Heart right ventricle (tissue), 16 donors: ENCODE measurements at regions not wholly inside any gene's neighbourhood (a gene's known extent, or its start where the extent isn't known, plus 50 kb on each side); places are given as distances from the start of the nearest gene placed in this dataset.
A peak's percentile ranks its signal among the peaks of the same experiment; 100 is the strongest.

Experiments used
- ATAC-seq, 8 donors: fragments of 200-7000 bp; cut with Tn5 transposase; one replicate each; pipeline ENCODE4 v1.9.1; 2020; ENCODE audit warnings: mild to moderate bottlenecking in 8 of 8, moderate library complexity in 8 of 8, moderate number of reproducible peaks in 1 of 8
- DNase-seq, 2 donors: peaks; one replicate each; pipeline ENCODE4 v3.0.0-alpha.2; 2020
- H3K27ac ChIP-seq, 10 donors: fragments of 200-600 bp; sonication (generic) in 2 of 10; one replicate each; pipeline versions ENCODE4 v1.5.0 to v1.8.0; 2020 to 2022; ENCODE audit warnings: mild to moderate bottlenecking in 3 of 10
- H3K27me3 ChIP-seq, 7 donors: fragments of 200-600 bp; one replicate each; pipeline ENCODE4 v1.8.0; 2021 to 2022; ENCODE audit warnings: mild to moderate bottlenecking in 2 of 7
- H3K36me3 ChIP-seq, 9 donors: fragments of 200-600 bp; sonication (generic) in 1 of 9; one replicate each; pipeline versions ENCODE4 v1.5.0 to v1.8.0; 2020 to 2022; ENCODE audit warnings: mild to moderate bottlenecking in 2 of 9
- H3K4me1 ChIP-seq, 9 donors: fragments of 200-600 bp; sonication (generic) in 1 of 9; one replicate each; pipeline versions ENCODE4 v1.5.0 to v1.8.0; 2020 to 2022; ENCODE audit warnings: mild to moderate bottlenecking in 4 of 9
- H3K4me3 ChIP-seq, 10 donors: fragments of 200-600 bp; sonication (generic) in 2 of 10; one replicate each; pipeline versions ENCODE4 v1.5.0 to v1.8.0; 2020 to 2022; ENCODE audit warnings: mild to moderate bottlenecking in 7 of 10, moderate library complexity in 2 of 10
- H3K9me3 ChIP-seq, 11 donors: fragments of 200-600 bp in 10 of 11; sonication (generic) in 2 of 11; one replicate each; pipeline versions ENCODE4 v1.5.0 to v1.8.0; 2013 to 2022; ENCODE audit warnings: mild to moderate bottlenecking in 2 of 11, control low read depth in 1 of 11, moderate library complexity in 1 of 11
- WGBS, 2 donors: extraction: QIAGEN DNeasy Blood & Tissue Kit; methylation state at CpG; one replicate each; pipeline ENCODE4 v1.1.7; 2013; ENCODE audit warnings: inconsistent platforms in 1 of 2; 5-methylcytosine and 5-hydroxymethylcytosine counted together
- intact Hi-C, 10 donors: fragments of 100-400 bp; cut with DNase I; formaldehyde crosslinking; loops; one replicate each; pipeline versions ENCODE4 v1.11.1 to v1.14.2; 2022
- TF ChIP-seq, protein P1 (sequence below), 9 donors: fragments of 200-600 bp; sonication (generic) in 2 of 9; IDR thresholded peaks; one replicate each; pipeline versions ENCODE4 v1.5.0 to v1.8.0; 2021 to 2022; ENCODE audit warnings: antibody characterized with exemption in 9 of 9, mild to moderate bottlenecking in 5 of 9, moderate library complexity in 1 of 9
- donor health status: Arrhythmogenic right ventricular cardiomyopathy.
- donor health status: ischemic (EF 13 %, LVEDD 7.1; RV severe dilation, severe dysfunction).
- donor health status: healthy with polysubstance abuse.
- donor health status: DM: no; HTN: yes; CAD: no.
- donor health status: DM: no; HTN: no; CAD: no.
- donor health status: ischemic (EF 25% LVEDD 6.9; RV normal size, moderate dysfunction).
- donor health status: ischemic (EF 25% LVEDD 5.7; RV mildly dilated, moderate dysfunction).
- donor health status: healthy.
- donor health status: DM: yes; HTN: yes; CAD: no.
- donor health status: Ischemic cardiomyopathy.
- donor health status: ischemic (EF 35%, LVEDD 5.7; RV mildly dilated, moderate dysfunction).
- donor health status: nonischemic (EF 11% LVEDD 7.7; RV severe dilation, severe dysfunction).
- donor health status: DM: yes; HTN: yes; CAD: no.
- donor health status: PGD.
- donor health status: ischemic (EF 29% LVEDD 5.4; RV normal size, mild dysfunction).
- donor health status: nonischemic (EF 23%, LVEDD 6.1; RV moderate dilation, normal function).

DNA sequence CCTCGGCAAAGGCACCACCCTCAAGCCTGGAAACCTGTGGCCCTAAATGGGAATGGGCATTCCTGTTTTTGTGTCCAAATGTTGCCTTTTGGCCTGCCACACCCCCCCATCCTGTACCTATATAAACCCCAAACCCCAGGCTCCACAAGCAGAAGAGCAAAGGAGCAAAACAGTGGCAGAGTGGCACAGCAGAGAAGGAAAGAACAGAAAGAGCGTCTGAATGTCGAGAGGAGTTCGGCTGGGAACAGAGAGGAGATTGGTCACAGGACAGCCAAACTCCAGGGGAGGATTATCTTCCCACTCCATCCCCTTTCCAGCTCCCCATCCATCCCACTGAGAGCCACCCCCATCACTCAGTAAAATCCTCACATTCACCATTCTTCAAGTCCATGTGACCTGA is 58.0 kb upstream of the PREP start:
- no peak for ATAC-seq
- WGBS, 2 donors: 90 to 98% methylated on average over 4 of the region's 4 CpGs
- H3K4me3 ChIP-seq: no peak overlapping the region
- intact Hi-C loops: no loop called here
- TF ChIP-seq, protein P1, sequence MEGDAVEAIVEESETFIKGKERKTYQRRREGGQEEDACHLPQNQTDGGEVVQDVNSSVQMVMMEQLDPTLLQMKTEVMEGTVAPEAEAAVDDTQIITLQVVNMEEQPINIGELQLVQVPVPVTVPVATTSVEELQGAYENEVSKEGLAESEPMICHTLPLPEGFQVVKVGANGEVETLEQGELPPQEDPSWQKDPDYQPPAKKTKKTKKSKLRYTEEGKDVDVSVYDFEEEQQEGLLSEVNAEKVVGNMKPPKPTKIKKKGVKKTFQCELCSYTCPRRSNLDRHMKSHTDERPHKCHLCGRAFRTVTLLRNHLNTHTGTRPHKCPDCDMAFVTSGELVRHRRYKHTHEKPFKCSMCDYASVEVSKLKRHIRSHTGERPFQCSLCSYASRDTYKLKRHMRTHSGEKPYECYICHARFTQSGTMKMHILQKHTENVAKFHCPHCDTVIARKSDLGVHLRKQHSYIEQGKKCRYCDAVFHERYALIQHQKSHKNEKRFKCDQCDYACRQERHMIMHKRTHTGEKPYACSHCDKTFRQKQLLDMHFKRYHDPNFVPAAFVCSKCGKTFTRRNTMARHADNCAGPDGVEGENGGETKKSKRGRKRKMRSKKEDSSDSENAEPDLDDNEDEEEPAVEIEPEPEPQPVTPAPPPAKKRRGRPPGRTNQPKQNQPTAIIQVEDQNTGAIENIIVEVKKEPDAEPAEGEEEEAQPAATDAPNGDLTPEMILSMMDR (IDR thresholded peaks at IDR 0.05): no peak
- DNase-seq: no peak
- peaks cover 0 to 6% (median 0%) of the 10 kb centered on the region in 9 donors for H3K4me1 ChIP-seq
- H3K27ac ChIP-seq: no peak overlapping the region
- peaks cover 0 to under 1% (median 0%) of the 10 kb centered on the region in 7 donors for H3K27me3 ChIP-seq
- H3K36me3 ChIP-seq: no peaks in the 10 kb centered on the region
- peaks cover 0 to 25% (median 4%) of the 10 kb centered on the region in 11 donors for H3K9me3 ChIP-seq

GRCh38 chr6:105459864-105460263 is 57.0 kb upstream of the PREP start:
- Histone ChIP-seq H3K27me3 (peaks cover 0 to 4% (median 0%) of the 10 kb centered on the region in 7 donors), H3K9me3 (peaks cover 0 to 15% (median 0%) of the 10 kb centered on the region in 11 donors), H3K36me3 (no peaks in the 10 kb centered on the region), H3K27ac (peak overlapping the region in 1 of 10 donors; percentile 73), H3K4me3 (no peak overlapping the region), H3K4me1 (peaks cover 0 to 6% (median 0%) of the 10 kb centered on the region in 9 donors)
- TF ChIP-seq, protein P1 (IDR thresholded peaks at IDR 0.05): no peak
- WGBS, 2 donors: 62 to 73% methylated on average over 1 of the region's 1 CpG
- ATAC-seq: no peak
- intact Hi-C loops: no loop called here
- DNase-seq: no peak

GRCh38 chr6:105459049-105459448 is 56.2 kb upstream of the PREP start:
- Histone ChIP-seq H3K27me3 (peaks cover 0 to 4% (median 0%) of the 10 kb centered on the region in 7 donors), H3K4me1 (peaks cover 0 to 6% (median 0%) of the 10 kb centered on the region in 9 donors), H3K9me3 (peaks cover 0 to 13% (median 0%) of the 10 kb centered on the region in 11 donors), H3K4me3 (no peak overlapping the region), H3K27ac (peak overlapping the region in 1 of 10 donors; percentile 73), H3K36me3 (no peaks in the 10 kb centered on the region)
- peak in 1 of 8 donors; percentile 29 for ATAC-seq
- intact Hi-C loops: no loop called here
- TF ChIP-seq, protein P1 (IDR thresholded peaks at IDR 0.05): no peak
- WGBS, 2 donors: 92% methylated on average over 9 of the region's 9 CpGs
- no peak for DNase-seq

- H3K4me3 ChIP-seq: no peak overlapping the region
- H3K4me1 ChIP-seq: peaks cover 0 to 6% (median 0%) of the 10 kb centered on the region in 9 donors
- peak overlapping the region in 1 of 10 donors; percentile 2 for H3K27ac ChIP-seq
- ATAC-seq: no peak
- 96 to 99% methylated on average over 1 of the region's 1 CpG for WGBS, 2 donors
- no peaks in the 10 kb centered on the region for H3K36me3 ChIP-seq
- intact Hi-C loops: no loop called here
- peaks cover 0 to 4% (median 0%) of the 10 kb centered on the region in 7 donors for H3K27me3 ChIP-seq
- H3K9me3 ChIP-seq: peaks cover 0 to 13% (median 0%) of the 10 kb centered on the region in 11 donors
- TF ChIP-seq, protein P1 (IDR thresholded peaks at IDR 0.05): no peak
- no peak for DNase-seq
These were observed 55.7 kb upstream of the PREP start for GRCh38 chr6:105458551-105458950.
